Breast epithelium (tissue), 3 donors: ENCODE measurements at regions not wholly inside any gene's neighbourhood (a gene's known extent, or its start where the extent isn't known, plus 50 kb on each side); places are given as distances from the start of the nearest gene placed in this dataset.

Experiments used
- CTCF ChIP-seq, 3 donors: fragments of 450-650 bp; IDR thresholded peaks; one replicate each; pipeline ENCODE4 v1.5.1; 2016 to 2017; ENCODE audit warnings: antibody characterized with exemption in 3 of 3, mild to moderate bottlenecking in 3 of 3, moderate library complexity in 3 of 3
- POLR2A ChIP-seq: fragments of 450-650 bp; IDR thresholded peaks from one replicate; pipeline ENCODE4 v1.6.1; 2016; ENCODE audit warnings: antibody characterized with exemption, mild to moderate bottlenecking, moderate library complexity
- POLR2AphosphoS5 ChIP-seq, 3 donors: sonication (generic); formaldehyde crosslinking; IDR thresholded peaks; one replicate each; pipeline ENCODE4 v1.6.1; 2017; ENCODE audit warnings: antibody characterized with exemption in 3 of 3

GRCh38 chr15:31267161-31268107 is 59.2 kb upstream of the KLF13 start:
- no peak for TF ChIP-seq CTCF (IDR thresholded peaks at IDR 0.05)
- TF ChIP-seq POLR2A, result no peak
- no peak for TF ChIP-seq POLR2AphosphoS5 (IDR thresholded peaks at IDR 0.05)
